ENCODE measurements at regions not wholly inside any gene's neighbourhood (a gene's known extent, or its start where the extent isn't known, plus 50 kb on each side); places are given as distances from the start of the nearest gene placed in this dataset.

DNA sequence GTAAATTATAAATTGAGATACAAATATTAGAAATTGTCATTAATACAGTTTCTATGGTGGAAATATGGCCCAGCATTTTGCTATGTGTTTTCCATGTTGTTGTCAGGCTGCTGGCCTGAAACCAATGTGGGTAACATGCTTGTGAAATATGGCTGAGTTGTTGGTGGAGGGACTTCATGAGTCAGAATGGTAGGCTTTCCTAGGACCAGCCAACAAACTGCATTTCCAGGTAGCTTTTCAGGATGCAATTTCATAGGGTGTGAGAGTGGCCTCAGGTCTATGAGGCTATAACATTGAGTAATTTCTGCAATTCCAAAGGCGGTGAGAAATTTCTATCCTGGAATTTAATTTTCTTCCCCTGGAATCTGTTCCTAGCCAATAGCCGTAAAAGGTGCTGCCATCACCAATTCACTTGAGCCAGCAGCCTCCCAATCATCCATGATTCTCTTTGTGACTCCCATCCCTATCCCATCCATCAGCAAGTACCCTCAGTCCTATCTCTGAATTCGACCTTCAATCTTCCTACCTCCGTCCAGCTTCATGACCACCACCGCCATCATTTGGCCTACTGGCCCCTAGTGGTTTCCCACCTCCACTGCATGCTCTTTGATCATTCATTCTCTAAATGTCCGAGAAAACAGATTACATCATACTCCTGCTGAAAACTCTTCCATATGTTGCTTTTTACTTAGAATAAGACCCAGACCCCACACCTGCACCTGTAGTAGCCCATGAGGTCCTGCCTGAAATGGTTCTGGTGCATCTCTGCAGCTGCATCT is 276.6 kb upstream of the CFAP20DC start:
- DNase-seq, result no peak

- DNase-seq, result no peak
These were observed 272.2 kb upstream of the CFAP20DC start for GRCh38 chr3:59321881-59322540.

GRCh38 chr3:59320080-59320479 is 270.3 kb upstream of the CFAP20DC start:
- DNase-seq, result no peak

DNA sequence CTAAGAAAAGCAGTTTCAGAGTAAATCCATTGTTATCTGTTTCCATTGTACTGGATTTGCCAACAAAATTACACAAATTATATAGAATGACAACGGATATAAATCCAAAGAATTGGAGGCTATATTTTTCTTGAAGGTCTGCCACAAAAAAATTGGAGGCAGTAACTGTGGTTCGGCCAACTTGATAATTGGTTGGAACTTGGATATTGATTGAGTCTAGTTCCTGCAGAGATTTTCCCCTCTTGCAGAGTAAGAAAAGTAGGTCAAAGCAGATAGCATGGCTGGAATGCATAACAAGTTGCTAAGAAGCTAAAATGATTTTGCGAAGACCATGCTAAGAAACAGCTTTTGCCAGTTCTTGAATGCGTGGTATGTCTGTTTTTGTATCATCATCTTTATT is 269.6 kb upstream of the CFAP20DC start:
- no peak for DNase-seq

GRCh38 chr3:59318881-59319280 is 269.1 kb upstream of the CFAP20DC start:
- DNase-seq, result no peak

DNA sequence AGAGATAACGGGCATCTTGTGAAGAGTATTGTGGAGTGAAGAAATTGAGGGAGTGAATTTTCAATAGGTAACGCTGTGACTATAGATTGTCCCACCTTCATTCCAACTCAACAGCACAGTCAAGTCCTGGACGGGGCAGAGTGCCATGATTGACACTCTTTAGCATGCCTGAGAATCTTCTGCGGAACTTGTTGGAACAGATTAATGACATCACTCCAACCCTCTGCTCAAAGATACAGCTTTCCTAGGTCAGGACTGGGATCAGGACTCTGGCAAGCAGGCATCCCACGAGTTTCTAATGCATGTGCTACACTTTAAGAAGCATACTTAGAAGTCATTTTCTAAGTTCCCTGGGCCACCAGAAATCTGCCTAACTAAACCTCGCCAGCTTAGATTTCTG is 267.6 kb upstream of the CFAP20DC start:
- no peak for DNase-seq

- DNase-seq, result no peak
These were observed 267.0 kb upstream of the CFAP20DC start for GRCh38 chr3:59316688-59317275.

DNA sequence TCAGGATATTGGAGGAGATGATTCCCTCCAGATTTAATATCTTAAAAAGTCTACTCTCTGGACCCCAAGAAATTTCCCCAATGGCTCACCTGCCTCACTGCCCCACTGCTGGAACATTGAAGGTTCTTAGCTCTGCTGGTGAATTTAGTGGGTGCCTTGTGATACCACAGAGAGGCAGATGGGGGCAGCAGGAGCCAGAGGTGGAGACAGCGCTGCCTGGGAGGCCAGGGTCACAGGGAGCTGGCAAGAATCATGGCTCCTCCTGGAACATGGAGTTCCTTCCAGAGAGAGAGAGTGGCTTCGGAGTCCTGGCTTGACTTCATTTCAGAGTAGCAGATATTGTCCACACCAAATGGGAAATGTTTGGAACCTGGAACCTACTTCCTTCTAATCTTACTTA is 263.5 kb upstream of the CFAP20DC start:
- peak; percentile 45 for DNase-seq

DNA sequence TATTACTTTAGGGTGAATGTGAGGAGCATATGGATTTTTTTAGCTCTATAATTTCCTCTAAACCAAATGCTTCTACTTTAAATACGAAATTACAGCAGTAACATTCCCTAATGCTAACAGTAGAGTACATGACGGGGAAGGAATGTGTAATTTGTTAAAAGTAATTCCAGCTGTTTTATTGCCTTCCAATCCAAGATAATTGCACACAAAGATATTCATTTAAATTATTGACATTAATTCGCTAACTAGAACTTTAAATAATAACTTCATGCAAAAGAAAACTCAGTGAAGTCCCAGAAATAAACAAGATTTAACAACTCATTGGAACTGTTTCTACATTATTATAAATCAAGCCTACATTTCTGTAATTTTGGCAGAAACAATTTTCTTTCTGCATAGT is 261.4 kb upstream of the CFAP20DC start:
- DNase-seq, result no peak

DNA sequence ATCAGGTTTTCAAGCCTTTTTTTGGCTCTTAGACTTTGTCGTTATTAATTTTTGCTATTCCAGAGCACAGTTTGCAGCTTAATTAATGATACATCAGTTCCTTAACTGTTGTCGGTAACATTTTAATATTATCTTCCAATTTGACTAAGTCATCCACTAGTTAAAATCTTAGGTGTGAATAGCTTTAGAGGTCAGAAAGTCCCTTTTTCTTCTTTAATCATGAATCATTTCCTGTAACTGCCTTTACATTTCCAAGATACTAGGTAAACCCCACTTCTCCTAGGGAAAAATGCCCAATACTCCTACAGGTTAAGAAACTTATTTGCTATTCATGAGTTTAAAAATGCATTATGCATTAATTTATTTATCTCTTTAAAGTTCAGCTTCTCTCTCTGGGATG is 260.9 kb upstream of the CFAP20DC start:
- no peak for DNase-seq

- no peak for DNase-seq
These were observed 258.9 kb upstream of the CFAP20DC start for GRCh38 chr3:59308684-59309083.

- no peak for DNase-seq
These were observed 258.2 kb upstream of the CFAP20DC start for GRCh38 chr3:59308001-59308400.

DNA sequence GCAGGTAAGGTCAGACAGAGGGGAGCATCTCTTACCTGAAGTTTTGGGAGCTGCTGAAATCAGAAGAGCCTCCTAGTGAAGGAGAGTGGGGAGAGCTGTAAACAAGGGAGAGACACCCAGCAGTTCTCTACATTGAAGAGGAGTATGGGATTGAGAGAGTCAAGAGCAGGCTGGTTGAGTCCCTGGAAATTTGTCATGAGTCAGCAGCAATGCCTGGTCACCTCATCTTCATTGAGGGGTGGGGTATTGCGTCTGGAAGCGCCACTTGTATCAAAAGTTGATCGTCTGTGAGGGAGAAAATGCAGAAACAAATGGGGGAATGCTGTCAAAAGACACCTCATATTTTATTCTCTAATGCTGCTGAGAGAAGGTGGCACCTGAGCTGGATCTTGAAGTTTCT is 256.6 kb upstream of the CFAP20DC start:
- DNase-seq, result no peak

GRCh38 chr3:59304296-59304695 is 254.5 kb upstream of the CFAP20DC start:
- DNase-seq, result no peak

DNA sequence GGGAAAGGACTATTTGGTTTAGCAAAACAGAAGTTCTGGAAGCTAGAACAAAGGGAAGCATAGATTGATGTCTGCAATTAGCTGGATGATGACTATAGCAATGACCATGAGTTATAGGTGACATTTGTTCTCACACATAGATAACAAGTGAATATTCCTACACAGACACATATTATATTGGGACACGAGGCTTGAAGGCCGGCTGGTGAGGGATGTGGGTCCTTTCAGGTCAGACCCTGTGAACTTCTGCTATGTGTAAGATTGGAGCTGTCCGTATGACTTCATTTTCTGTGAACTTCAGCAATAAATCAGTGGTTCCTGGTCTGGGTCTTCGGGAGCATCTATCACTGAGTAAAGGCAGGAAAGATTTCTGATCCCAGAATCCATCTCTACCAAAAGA is 253.6 kb upstream of the CFAP20DC start:
- DNase-seq, result no peak

DNA sequence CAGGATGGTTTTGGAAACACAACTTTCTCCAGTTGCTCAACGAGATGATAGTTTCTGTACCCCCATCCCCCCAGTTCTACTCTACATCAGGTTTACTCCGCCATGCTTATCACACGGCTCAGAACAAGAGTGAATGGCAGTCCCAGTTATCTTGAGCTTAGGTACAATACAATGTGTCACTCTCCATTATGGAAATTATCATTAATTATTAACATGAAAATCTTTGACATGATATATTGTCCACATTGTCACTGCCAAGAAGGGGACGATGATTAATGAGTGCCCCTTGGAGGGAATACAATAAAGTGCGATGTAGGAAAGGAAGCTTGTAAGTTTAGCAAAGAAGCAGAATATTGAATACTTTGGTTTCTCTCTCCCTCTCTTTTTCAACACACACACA is 252.6 kb upstream of the CFAP20DC start:
- no peak for DNase-seq

- DNase-seq, result no peak
These were observed 250.9 kb upstream of the CFAP20DC start for GRCh38 chr3:59300733-59301132.

GRCh38 chr3:59299561-59299960 is 249.7 kb upstream of the CFAP20DC start:
- no peak for DNase-seq

GRCh38 chr3:59290358-59290757 is 240.5 kb upstream of the CFAP20DC start:
- DNase-seq, result peak; percentile 59

- DNase-seq, result no peak
These were observed 240.0 kb upstream of the CFAP20DC start for GRCh38 chr3:59289831-59290230.

GRCh38 chr3:59288951-59289350 is 239.1 kb upstream of the CFAP20DC start:
- no peak for DNase-seq

DNA sequence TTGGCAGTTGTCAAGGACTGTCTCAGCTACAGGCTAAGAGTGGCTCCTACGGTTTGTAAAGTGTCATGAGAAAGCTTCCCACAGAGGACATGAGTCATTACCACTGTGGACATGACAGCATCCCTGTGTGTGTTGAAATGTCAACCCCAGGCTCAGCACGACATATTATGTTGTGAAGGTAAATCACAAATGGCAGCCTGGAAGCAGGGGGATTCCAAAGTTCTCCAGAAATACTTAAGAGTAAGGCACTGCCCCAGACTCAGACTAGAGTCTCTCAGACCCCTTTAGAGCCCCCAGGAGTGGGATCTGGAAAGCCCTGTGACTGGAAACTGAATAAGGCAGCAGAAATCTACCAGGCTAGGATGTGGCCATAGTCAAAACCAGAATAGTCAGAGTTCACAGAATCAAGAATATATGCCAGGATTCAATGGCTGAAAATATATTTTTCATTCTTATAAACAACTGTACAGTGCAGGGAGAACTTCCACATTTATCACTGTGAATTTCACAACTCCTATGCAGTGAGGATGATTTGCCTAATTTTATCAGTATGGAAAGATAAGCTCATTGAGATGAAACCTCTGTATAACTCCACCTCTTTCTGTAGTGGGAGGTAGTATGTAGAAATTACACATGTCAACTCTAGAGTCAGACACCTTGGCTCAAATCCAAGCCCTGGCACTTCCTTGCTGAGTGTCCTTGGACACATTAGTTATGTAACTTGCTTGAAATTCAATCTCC is 237.1 kb upstream of the CFAP20DC start:
- DNase-seq, result peak; percentile 18

- DNase-seq, result peak; percentile 42
These were observed 235.7 kb upstream of the CFAP20DC start for GRCh38 chr3:59285560-59285959.

DNA sequence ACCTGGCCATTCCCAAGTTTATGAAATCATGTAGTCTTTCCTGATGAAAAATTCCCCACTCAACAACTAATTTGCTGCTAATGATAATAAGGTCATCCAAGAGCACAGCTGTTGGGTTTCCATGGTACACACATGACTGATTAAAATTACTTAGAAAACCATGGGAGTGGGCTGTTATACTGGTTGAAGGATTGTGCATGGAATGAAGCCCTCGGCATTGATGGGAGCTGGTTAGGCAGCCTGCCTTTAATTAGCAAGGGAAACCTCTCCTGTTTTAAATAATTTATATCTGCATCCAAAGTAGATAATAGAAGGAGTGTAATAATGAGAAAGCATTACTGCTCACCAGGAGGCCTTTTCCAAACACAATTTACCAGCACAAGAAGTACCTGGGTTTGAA is 235.1 kb upstream of the CFAP20DC start:
- no peak for DNase-seq

All from fibroblast of upper back skin (primary cell).